ENCODE measurements at regions not wholly inside any gene's neighbourhood (a gene's known extent, or its start where the extent isn't known, plus 50 kb on each side); places are given as distances from the start of the nearest gene placed in this dataset.

- H3K36me3 ChIP-seq (ENCODE audit: control insufficient read depth in 2 of 4, insufficient read depth in 4 of 4, low read length in 3 of 4): no peaks in the 10 kb centered on the region
- H4K5ac ChIP-seq (ENCODE audit: insufficient read length, low read depth, low read length): no peak overlapping the region
- H4K20me1 ChIP-seq (replicated peaks in 1 of 2; ENCODE audit: control insufficient read depth in 1 of 2, insufficient read depth in 2 of 2, low read length in 2 of 2): no peaks in the 10 kb centered on the region
- H3K4me3 ChIP-seq (ENCODE audit: extremely low read depth in 1 of 4, insufficient read depth in 2 of 4, low read depth in 3 of 4, low read length in 4 of 4): no peak overlapping the region
- H3K9ac ChIP-seq (replicated peaks in 1 of 4; ENCODE audit: extremely low read depth in 1 of 4, low read depth in 3 of 4, low read length in 3 of 4): no peak overlapping the region
- H3K4me2 ChIP-seq (ENCODE audit: insufficient read depth in 1 of 2, low read depth in 2 of 2, low read length in 2 of 2): no peak overlapping the region
- H4K8ac ChIP-seq (ENCODE audit: extremely low read depth, insufficient read depth, low read length): no peak overlapping the region
- H3K18ac ChIP-seq (ENCODE audit: extremely low read depth, low read length): no peak overlapping the region
- no peak overlapping the region for H3K27ac ChIP-seq (ENCODE audit: low read depth, low read length)
- H2AK5ac ChIP-seq (ENCODE audit: low read depth, low read length): no peak overlapping the region
- H3K4me1 ChIP-seq (replicated peaks in 1 of 4; ENCODE audit: control insufficient read depth in 3 of 4, insufficient read depth in 4 of 4, low read length in 3 of 4): no peaks in the 10 kb centered on the region
- no peaks in the 10 kb centered on the region for H3K79me1 ChIP-seq (ENCODE audit: low read depth, low read length)
- FAIRE-seq: no peak
- 77% methylated on average over 2 of the region's 2 CpGs; no CpG with 5 or more reads in 1 of the 2 experiments for WGBS, 2 experiments (ENCODE audit: extremely low coverage in 1 of 2, insufficient coverage in 1 of 2, insufficient read length in 1 of 2, insufficient replicate concordance in 2 of 2, low coverage in 1 of 2, low lambda C conversion rate in 2 of 2, missing lambda C conversion rate in 1 of 2)
- no peaks in the 10 kb centered on the region for H3K79me2 ChIP-seq (ENCODE audit: control insufficient read depth in 1 of 2, insufficient read depth in 2 of 2, low read length in 2 of 2)
- H3K27me3 ChIP-seq (replicated peaks in 1 of 4; ENCODE audit: control insufficient read depth in 3 of 4, extremely low read depth in 1 of 4, insufficient read depth in 3 of 4, low read length in 3 of 4): no peaks in the 10 kb centered on the region
- H3K4ac ChIP-seq (replicated peaks; ENCODE audit: insufficient read length, low read depth, low read length): no peak overlapping the region
- TF ChIP-seq PHF8 (conservative IDR thresholded peaks at IDR 0.05; ENCODE audit: low read depth, low read length): no peak
- TF ChIP-seq TEAD4 (IDR thresholded peaks at IDR 0.05; ENCODE audit: low read depth, low read length): no peak
- TF ChIP-seq MAFK (IDR thresholded peaks at IDR 0.05; ENCODE audit: low read depth, low read length): no peak
- no peak for TF ChIP-seq RXRA (IDR thresholded peaks at IDR 0.05; ENCODE audit: insufficient read depth, low read depth, low read length)
- TF ChIP-seq SIN3A (conservative IDR thresholded peaks at IDR 0.05 in 1 of 2, IDR thresholded peaks at IDR 0.05 in 1 of 2; ENCODE audit: low read depth in 1 of 2, low read length in 2 of 2): no peak
- no peak for TF ChIP-seq POU5F1 (IDR thresholded peaks at IDR 0.05; ENCODE audit: low read depth, low read length)
- TF ChIP-seq SIX5 (IDR thresholded peaks at IDR 0.05; ENCODE audit: low read depth, low read length): no peak
- no peak for TF ChIP-seq CTCF (IDR thresholded peaks at IDR 0.05; ENCODE audit: control extremely low read depth in 1 of 3, insufficient read depth in 1 of 3, low read depth in 1 of 3, low read length in 3 of 3)
- no peak for TF ChIP-seq HDAC6 (IDR thresholded peaks at IDR 0.05; ENCODE audit: low read depth, low read length)
- no peak overlapping the region for H3K56ac ChIP-seq (replicated peaks; ENCODE audit: insufficient read length, low read depth, low read length)
- no peak overlapping the region for H2AFZ ChIP-seq (ENCODE audit: low read length)
- H2BK120ac ChIP-seq (replicated peaks; ENCODE audit: low read depth, low read length): no peak overlapping the region
- H4K91ac ChIP-seq (replicated peaks; ENCODE audit: insufficient read length, low read length): no peak overlapping the region
- no peak overlapping the region for H3K23ac ChIP-seq (ENCODE audit: insufficient read length)
- no peak overlapping the region for H2BK12ac ChIP-seq (ENCODE audit: low read depth, low read length)
- H3K14ac ChIP-seq (ENCODE audit: insufficient read length): no peak overlapping the region
- no peak overlapping the region for H2BK5ac ChIP-seq (ENCODE audit: low read depth, low read length)
- DNase-seq (ENCODE audit: low read depth in 1 of 2, low spot score in 2 of 2): no peak
- ChIA-PET POLR2A (ENCODE audit: partially characterized antibody) (no interaction called here), CTCF (ENCODE audit: partially characterized antibody) (interaction anchor here (0.6 to 7.9 kb wide), 9 partner anchors 8 to 758 kb away, joined by 3 to 54 read pairs (median 3); partner anchors contain the start of gene IGFBP5)
- no peak overlapping the region for H2BK15ac ChIP-seq (ENCODE audit: low read length)
- no peak overlapping the region for H2BK20ac ChIP-seq (ENCODE audit: low read length)
- 0 out of 4 replicates have a peak, but pooled peaks cover 0 to 2% of the 10 kb centered on the region in 2 experiments for H3K9me3 ChIP-seq (ENCODE audit: insufficient read depth in 2 of 2, low read depth in 1 of 2, low read length in 1 of 2)
- H3K23me2 ChIP-seq (ENCODE audit: low read depth, low read length): no peaks in the 10 kb centered on the region
Measured at GRCh38 chr2:216752855-216753505, 57.6 kb upstream of the IGFBP5 start.

All from H1 (cell line).